HG03108 (cell line): ENCODE measurements at regions not wholly inside any gene's neighbourhood (a gene's known extent, or its start where the extent isn't known, plus 50 kb on each side); places are given as distances from the start of the nearest gene placed in this dataset.

Source experiments
- ATAC-seq: cut with Tn5 transposase; IDR thresholded peaks from one replicate; pipeline ENCODE4 v1.9.1; 2021; ENCODE audit warnings: moderate library complexity; ENCODE audit not compliant: unreplicated experiment

GRCh38 chr20:22470620-22471026 lies 113.7 kb downstream of the FOXA2 start:
- no peak for ATAC-seq

- ATAC-seq = no peak
Measured at GRCh38 chr20:22466447-22467171, 117.8 kb downstream of the FOXA2 start.

- no peak for ATAC-seq
Measured at GRCh38 chr20:22465622-22466446, 118.5 kb downstream of the FOXA2 start.

- ATAC-seq = no peak
Measured at GRCh38 chr20:22464312-22465003, 119.9 kb downstream of the FOXA2 start.

- ATAC-seq = no peak
Measured at GRCh38 chr20:22462975-22463914, 121.1 kb downstream of the FOXA2 start.

- no peak for ATAC-seq
Measured at GRCh38 chr20:22460803-22461202, 123.6 kb downstream of the FOXA2 start.

- ATAC-seq = no peak
Measured at GRCh38 chr20:22460231-22460630, 124.1 kb downstream of the FOXA2 start.

GRCh38 chr20:22459754-22460153 lies 124.6 kb downstream of the FOXA2 start:
- ATAC-seq = no peak

- ATAC-seq = no peak
Measured at GRCh38 chr20:22456109-22456508, 128.3 kb downstream of the FOXA2 start.

- ATAC-seq = no peak
Measured at GRCh38 chr20:22455259-22455658, 129.1 kb downstream of the FOXA2 start.

- no peak for ATAC-seq
Measured at GRCh38 chr20:22453244-22454080, 130.9 kb downstream of the FOXA2 start.

- no peak for ATAC-seq
Measured at GRCh38 chr20:22452442-22453011, 131.8 kb downstream of the FOXA2 start.

- ATAC-seq = no peak
Measured at GRCh38 chr20:22450537-22450936, 133.8 kb downstream of the FOXA2 start.

- ATAC-seq = no peak
Measured at GRCh38 chr20:22449188-22449973, 135.0 kb downstream of the FOXA2 start.

GRCh38 chr20:22447447-22447778 lies 137.0 kb downstream of the FOXA2 start:
- ATAC-seq = no peak

GRCh38 chr20:22446613-22447446 lies 137.5 kb downstream of the FOXA2 start:
- no peak for ATAC-seq

GRCh38 chr20:22442318-22442717 lies 142.1 kb downstream of the FOXA2 start:
- ATAC-seq = no peak

GRCh38 chr20:22438926-22439325 lies 145.4 kb downstream of the FOXA2 start:
- no peak for ATAC-seq
